ENCODE measurements at regions not wholly inside any gene's neighbourhood (a gene's known extent, or its start where the extent isn't known, plus 50 kb on each side); places are given as distances from the start of the nearest gene placed in this dataset.

DNA sequence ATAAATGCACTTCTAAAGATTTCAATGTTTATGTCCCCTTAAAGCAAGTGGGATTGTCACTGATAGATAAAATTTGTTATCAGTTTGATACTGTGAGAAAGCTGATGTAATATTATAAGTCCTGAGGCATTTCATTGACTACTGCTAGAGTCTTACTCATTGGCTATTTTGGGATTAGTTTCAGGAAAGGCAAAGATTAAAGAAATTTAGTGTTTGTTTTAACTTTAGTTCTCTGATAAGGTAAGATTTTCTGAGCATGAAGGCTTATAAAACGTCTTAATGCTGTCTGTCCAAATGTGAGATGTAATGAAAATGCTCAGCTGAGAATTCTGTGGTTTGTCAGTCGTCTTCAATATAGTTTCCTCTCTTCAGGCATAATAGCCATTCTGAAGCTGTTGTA is 886.4 kb upstream of the CDH2 start:
- no peak for DNase-seq (ENCODE audit: low read depth in 1 of 2, low spot score in 1 of 2)
- no peaks in the 10 kb centered on the region for H3K36me3 ChIP-seq
- no peaks in the 10 kb centered on the region for H3K4me1 ChIP-seq (ENCODE audit: low read depth)
- H3K27me3 ChIP-seq: no peaks in the 10 kb centered on the region
- no peak overlapping the region for H3K4me3 ChIP-seq
- H3K27ac ChIP-seq: no peak overlapping the region
- H3K9me3 ChIP-seq (ENCODE audit: low read depth): no peaks in the 10 kb centered on the region
- TF ChIP-seq, protein P1, sequence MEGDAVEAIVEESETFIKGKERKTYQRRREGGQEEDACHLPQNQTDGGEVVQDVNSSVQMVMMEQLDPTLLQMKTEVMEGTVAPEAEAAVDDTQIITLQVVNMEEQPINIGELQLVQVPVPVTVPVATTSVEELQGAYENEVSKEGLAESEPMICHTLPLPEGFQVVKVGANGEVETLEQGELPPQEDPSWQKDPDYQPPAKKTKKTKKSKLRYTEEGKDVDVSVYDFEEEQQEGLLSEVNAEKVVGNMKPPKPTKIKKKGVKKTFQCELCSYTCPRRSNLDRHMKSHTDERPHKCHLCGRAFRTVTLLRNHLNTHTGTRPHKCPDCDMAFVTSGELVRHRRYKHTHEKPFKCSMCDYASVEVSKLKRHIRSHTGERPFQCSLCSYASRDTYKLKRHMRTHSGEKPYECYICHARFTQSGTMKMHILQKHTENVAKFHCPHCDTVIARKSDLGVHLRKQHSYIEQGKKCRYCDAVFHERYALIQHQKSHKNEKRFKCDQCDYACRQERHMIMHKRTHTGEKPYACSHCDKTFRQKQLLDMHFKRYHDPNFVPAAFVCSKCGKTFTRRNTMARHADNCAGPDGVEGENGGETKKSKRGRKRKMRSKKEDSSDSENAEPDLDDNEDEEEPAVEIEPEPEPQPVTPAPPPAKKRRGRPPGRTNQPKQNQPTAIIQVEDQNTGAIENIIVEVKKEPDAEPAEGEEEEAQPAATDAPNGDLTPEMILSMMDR (IDR thresholded peaks at IDR 0.05; ENCODE audit: low read depth, low read length): no peak

DNA sequence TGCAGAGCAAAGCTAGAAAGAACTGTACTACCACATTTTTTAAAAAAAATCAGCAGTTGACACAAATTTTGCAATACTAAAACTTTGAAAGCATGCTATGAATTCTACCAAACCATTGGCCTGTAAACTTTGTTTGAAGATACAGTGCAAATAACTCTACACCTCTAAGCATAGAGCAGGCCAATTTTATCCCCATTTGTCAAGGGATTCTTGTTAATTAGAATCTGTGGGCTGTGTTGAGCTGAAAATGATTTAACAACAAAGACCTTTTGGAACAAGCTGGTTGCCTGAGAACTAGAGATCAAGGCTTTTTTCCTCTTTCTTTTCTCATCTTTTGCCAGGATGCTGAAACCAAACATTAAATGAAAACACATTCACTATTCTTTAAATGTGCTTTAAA is 886.0 kb upstream of the CDH2 start:
- no peak for DNase-seq (ENCODE audit: low read depth in 1 of 2, low spot score in 1 of 2)
- TF ChIP-seq, protein P1 (IDR thresholded peaks at IDR 0.05; ENCODE audit: low read depth, low read length): no peak

DNA sequence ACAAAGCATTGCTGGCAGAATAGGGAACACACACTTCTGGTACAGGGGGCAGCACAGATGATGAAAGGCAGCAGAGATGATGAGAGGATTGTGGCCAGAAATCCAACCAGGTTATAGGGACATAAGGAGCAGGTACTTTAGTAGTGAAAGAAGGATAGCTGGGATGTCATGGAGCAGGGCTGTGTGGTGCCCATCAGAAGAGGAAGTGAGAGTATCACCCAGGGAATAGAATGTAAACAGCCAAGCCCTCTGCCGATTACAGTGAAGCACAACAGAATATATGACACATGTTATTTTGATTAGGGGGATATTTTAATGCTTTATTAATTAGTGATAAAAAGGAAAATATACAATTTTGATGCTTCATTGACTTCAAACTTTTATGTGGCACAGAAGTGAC is 883.4 kb upstream of the CDH2 start:
- no peaks in the 10 kb centered on the region for H3K9me3 ChIP-seq (ENCODE audit: low read depth)
- no peak overlapping the region for H3K27ac ChIP-seq
- TF ChIP-seq, protein P1 (IDR thresholded peaks at IDR 0.05; ENCODE audit: low read depth, low read length): no peak
- no peaks in the 10 kb centered on the region for H3K36me3 ChIP-seq
- H3K4me1 ChIP-seq (ENCODE audit: low read depth): no peaks in the 10 kb centered on the region
- no peak for DNase-seq (ENCODE audit: low read depth in 1 of 2, low spot score in 1 of 2)
- no peaks in the 10 kb centered on the region for H3K27me3 ChIP-seq
- H3K4me3 ChIP-seq: no peak overlapping the region

More for the DNA sequence above, 886.0 kb upstream of the CDH2 start:
- H3K4me1 ChIP-seq (ENCODE audit: low read depth): no peaks in the 10 kb centered on the region
- no peak overlapping the region for H3K4me3 ChIP-seq
- H3K27me3 ChIP-seq: no peaks in the 10 kb centered on the region
- H3K27ac ChIP-seq: no peak overlapping the region
- H3K9me3 ChIP-seq (ENCODE audit: low read depth): no peaks in the 10 kb centered on the region
- H3K36me3 ChIP-seq: no peaks in the 10 kb centered on the region

DNA sequence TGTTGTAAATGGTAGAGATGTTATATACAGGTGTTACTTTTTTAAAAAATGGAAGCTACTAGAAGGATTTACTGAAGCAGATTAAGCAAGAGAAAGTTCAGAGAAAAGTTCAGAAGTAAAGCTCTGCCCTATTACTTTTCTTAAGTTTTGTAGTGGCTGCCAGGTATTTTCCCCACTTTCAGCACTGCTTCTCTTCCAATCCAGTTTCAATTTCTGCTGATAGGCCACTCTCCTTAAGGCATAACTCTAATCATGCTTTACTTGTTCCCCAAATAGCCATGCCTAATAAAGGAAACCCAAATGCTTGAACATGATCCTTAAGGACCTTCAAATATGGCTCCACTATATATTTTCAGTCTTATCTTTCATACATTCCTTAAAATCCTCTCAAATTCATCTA is 880.8 kb upstream of the CDH2 start:
- H3K27ac ChIP-seq: no peak overlapping the region
- no peaks in the 10 kb centered on the region for H3K27me3 ChIP-seq
- TF ChIP-seq, protein P1 (IDR thresholded peaks at IDR 0.05; ENCODE audit: low read depth, low read length): no peak
- H3K4me3 ChIP-seq: no peak overlapping the region
- no peaks in the 10 kb centered on the region for H3K4me1 ChIP-seq (ENCODE audit: low read depth)
- no peaks in the 10 kb centered on the region for H3K36me3 ChIP-seq
- H3K9me3 ChIP-seq (ENCODE audit: low read depth): no peaks in the 10 kb centered on the region
- no peak for DNase-seq (ENCODE audit: low read depth in 1 of 2, low spot score in 1 of 2)

DNA sequence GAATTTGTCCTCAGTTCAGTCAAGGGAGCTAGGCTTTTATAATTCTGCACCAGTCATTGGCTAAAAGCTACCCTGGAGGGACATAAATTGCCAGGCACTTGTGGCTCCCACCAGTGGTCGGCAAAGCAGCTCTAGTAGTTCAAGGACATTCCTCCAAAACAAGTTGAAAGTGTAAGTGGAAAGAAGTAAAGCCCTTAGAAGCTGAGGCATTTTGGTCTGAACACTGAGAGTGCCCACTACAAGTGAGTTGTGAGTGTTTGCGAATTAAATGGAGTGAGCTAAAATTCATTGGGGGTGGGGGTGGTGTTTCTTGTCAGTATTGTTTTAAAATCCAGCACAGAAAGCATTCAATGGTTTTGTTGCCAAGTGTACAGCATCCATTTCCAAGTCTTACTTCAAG is 879.9 kb upstream of the CDH2 start:
- no peak overlapping the region for H3K27ac ChIP-seq

More for the DNA sequence above, 879.9 kb upstream of the CDH2 start:
- H3K4me1 ChIP-seq (ENCODE audit: low read depth): no peaks in the 10 kb centered on the region
- H3K27me3 ChIP-seq: no peaks in the 10 kb centered on the region
- H3K36me3 ChIP-seq: no peaks in the 10 kb centered on the region
- H3K9me3 ChIP-seq (ENCODE audit: low read depth): no peaks in the 10 kb centered on the region
- H3K4me3 ChIP-seq: no peak overlapping the region
- TF ChIP-seq, protein P1 (IDR thresholded peaks at IDR 0.05; ENCODE audit: low read depth, low read length): no peak
- peak in 1 of 2 donors; percentile 2 for DNase-seq (ENCODE audit: low read depth in 1 of 2, low spot score in 1 of 2)
